ENCODE measurements at regions not wholly inside any gene's neighbourhood (a gene's known extent, or its start where the extent isn't known, plus 50 kb on each side); places are given as distances from the start of the nearest gene placed in this dataset.

GRCh38 chr1:181972256-181972655 is 89.3 kb downstream of the ZNF648 start:
- TF ChIP-seq CTCF (IDR thresholded peaks at IDR 0.05 in 2 of 3, conservative IDR thresholded peaks at IDR 0.05 in 1 of 3; ENCODE audit: borderline replicate concordance in 1 of 3, insufficient read depth in 1 of 3, low read depth in 2 of 3, low read length in 2 of 3), result no peak
- TF ChIP-seq JUND (IDR thresholded peaks at IDR 0.05), result no peak
